GM19395 (cell line): ENCODE measurements at regions not wholly inside any gene's neighbourhood (a gene's known extent, or its start where the extent isn't known, plus 50 kb on each side); places are given as distances from the start of the nearest gene placed in this dataset.
"Not testable (repeated sequence)": the region's sequence is repeated elsewhere in the genome, so short reads cannot be mapped to it uniquely, and the experiment has no call there.

Experiments
- ATAC-seq: cut with Tn5 transposase; IDR thresholded peaks from one replicate; pipeline ENCODE4 v1.9.1; 2021; ENCODE audit warnings: mild to moderate bottlenecking, moderate library complexity; ENCODE audit not compliant: unreplicated experiment

DNA sequence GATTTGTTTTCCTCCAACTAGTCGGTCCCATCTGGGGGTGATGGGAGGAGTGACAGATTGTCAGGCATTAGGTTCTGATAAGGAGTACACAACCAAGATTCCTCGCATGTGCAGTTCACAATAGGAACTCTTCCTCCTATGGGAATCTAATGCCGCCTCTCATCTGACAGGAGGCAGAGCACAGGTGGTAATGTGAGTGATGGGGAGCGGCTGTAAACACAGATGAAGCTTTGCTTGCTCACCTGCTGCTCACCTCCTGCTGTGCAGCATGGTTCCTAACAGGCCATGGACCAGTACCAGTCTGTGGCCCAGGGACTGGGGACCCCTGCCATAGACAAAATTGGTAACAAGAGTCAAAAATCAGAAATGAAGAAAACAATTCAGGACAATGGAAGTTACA lies 173.3 kb upstream of the HMHB1 start:
- ATAC-seq = no peak

- ATAC-seq = no peak
These were observed 174.9 kb upstream of the HMHB1 start for GRCh38 chr5:143636931-143637528.

- no peak for ATAC-seq
These were observed 176.1 kb upstream of the HMHB1 start for GRCh38 chr5:143635888-143636287.

- ATAC-seq = no peak
These were observed 176.7 kb upstream of the HMHB1 start for GRCh38 chr5:143635146-143635752.

- no peak for ATAC-seq
These were observed 177.3 kb upstream of the HMHB1 start for GRCh38 chr5:143634689-143635088.

DNA sequence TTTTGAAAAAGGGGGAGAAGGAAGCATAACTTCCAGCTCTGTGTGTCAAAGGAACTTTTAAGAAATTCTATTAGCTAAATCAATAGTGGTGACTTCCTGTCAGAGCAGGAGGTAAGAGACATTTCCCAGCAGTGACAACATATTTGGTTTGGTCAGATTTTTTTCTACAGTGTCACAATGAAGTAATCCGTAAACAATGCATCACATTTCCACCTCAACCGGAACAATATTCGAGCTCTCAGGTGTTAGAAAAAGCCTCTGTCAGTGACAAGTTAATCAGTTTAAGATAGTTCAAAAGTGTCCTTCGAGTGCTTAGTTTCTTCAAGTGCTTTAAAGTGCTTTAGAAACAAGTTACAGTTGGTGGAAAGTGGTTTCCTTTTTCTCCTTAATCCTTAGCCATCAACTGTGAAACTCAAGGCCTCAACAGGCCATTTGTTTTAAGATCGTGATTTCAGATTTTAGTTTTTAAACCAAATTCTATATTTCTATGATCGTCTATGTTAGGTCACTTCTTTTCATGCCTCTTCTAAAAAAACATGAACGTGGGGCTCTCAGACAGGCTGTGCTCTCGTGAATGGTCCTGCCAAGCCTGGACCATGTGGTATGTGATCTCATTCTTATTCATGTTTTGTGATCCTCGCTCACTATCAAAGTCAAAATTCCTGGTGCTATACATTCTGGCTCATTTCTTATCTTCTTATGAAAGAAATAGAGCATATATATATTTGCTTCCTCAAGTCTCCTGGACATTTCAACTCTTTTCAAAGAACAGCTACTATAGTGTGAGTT lies 181.9 kb upstream of the HMHB1 start:
- ATAC-seq = no peak

DNA sequence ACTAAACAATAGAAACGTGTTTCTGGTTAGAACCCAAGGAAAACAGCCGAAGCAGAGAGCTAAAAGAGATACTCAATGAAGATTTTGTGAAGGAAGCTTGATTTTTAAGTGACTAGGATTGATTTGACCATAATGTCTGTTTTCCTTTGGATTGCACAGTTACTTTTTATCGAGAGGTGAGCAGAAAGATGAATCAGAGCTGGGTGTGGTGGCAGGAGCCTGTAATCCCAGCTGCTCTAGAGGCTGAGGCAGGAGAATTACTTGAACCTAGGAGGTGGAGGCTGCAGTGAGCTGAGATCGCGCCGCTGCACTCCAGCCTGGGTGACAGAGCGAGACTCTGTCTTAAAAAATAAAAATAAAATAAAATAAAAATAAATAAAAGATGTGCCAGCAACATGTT lies 186.9 kb upstream of the HMHB1 start:
- ATAC-seq = not testable (repeated sequence)

DNA sequence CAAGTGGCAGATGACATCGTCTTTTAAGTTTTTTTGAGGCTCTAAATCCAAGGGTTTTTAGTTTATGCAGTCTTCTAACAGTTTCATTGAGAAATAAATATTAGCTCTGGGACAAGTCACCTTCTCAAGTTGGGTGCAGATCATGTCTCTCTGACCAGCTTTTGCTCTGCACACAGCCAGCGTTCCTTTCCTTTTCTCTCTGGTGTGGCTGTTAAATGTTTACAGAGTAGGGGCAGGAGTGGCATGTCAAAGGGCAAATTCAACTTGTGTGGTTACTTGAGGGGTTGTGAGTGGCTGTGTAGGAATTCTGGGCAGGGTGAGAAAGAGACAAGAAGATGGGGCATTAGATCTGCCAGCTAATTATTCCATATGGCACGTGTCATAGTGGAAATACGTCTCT lies 187.5 kb upstream of the HMHB1 start:
- ATAC-seq = no peak

- ATAC-seq = no peak
These were observed 192.9 kb upstream of the HMHB1 start for GRCh38 chr5:143619040-143619439.

- ATAC-seq = no peak
These were observed 193.8 kb upstream of the HMHB1 start for GRCh38 chr5:143618141-143618540.

DNA sequence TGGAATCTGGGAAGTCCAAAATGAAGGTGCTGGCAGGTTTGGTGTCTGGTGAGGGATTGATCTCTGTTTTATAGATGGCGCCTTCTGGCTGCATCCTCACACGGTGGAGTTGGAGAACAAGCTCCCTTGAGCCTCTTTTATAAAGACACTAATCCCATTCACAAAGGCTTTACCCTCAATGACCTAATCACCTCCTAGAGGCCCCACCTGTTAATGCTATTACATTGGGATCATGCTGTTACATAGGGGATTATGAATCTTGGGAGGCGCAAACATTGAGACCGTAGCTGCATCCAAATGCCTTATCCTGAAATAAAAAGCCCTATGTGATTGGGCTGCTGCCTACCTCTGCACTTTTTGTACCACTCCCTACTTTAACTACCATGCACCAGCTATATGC lies 197.1 kb upstream of the HMHB1 start:
- ATAC-seq = no peak

DNA sequence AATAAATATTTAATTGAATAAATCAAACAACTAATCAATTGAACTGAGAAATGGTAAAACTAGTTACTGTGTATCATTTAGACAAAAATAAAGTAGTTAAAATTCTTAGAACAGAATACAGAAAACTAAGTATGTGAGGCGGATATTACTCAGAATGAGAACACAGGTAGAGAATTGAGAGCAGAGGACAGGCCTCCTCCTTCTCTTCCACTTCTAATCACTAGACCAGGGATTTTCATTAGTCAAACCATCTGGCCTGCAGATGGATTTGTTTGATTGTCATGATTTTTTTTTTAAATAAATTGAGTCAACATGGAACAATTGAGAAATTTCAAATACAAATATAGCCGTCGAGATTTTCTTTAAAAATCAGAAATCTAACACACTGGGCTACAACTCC lies 198.6 kb upstream of the HMHB1 start:
- peak; percentile 69 for ATAC-seq

- no peak for ATAC-seq
These were observed 201.0 kb upstream of the HMHB1 start for GRCh38 chr5:143610946-143611345.

DNA sequence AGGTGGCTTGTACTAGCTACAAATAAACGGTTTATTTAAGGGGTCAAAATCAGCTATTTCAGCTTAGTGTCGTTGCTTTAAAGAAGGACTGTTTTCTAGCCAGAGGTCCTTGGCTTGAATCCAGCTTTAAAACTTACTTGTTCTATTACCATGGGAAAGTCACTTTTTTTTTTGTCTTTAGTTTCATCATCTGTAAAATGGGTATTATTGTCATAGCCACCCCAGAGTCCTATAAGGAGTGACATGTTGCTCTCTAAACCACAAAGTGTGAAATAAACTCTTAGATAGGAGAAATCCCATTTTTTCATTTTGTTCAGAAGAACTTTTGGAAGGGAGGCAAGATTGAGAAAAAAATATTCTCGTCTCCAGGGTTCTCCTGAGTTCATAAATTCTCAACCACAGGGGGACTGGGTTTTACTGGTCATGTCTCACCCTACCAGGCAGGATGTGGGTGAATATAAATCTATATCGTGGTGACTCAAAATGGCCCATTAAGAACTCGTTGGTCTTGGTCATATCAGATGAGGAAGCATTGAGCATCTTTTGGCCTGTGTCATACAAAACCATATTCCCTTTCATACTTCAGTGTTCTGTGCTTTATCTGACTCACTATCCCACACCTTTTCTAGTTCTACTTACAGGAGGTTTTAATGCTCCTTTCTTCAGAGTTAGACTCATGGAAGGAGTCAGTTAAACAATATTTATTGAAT lies 202.7 kb upstream of the NR3C1 start:
- ATAC-seq = peak; percentile 94

GRCh38 chr5:143605403-143606005 lies 202.0 kb upstream of the NR3C1 start:
- peak; percentile 68 for ATAC-seq

DNA sequence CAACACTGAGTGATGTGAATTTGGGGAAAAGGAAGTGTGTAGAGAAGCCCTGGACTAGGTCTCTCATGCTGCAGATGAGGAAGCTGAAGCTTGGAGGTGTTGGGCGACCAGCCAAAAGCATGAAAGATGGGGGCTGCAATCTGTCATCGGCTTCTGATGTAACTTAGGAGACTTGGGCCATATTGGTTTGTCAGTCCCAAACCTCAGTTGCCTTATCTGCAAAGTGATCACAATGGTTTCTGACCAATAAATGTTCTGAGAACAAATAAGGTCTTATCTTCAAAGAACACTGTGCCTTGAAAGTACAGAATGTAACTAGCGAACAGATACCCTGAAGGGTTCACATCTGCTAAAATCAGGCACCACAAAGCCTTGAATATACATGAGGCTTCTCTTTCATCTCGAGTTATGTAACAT lies 198.4 kb upstream of the NR3C1 start:
- ATAC-seq = no peak

DNA sequence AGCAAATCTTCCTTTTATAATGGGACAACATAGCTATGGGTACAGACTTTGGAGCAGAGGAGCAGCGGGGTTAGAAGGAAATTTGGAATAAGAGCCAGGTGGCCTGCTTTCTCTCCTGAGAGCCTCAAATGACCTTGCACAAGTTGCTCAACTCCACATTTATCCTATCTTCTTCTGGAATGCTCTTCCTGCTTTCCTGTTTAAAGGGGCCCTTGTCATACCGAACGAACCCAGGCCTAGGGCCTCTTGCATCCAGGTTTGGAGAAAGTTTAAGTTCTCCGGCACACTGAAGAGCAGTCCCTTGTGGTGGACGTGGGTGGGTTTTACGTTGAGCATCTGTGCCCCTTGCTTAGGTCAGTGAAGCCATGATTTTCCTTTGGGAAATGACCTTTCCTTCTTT lies 197.9 kb upstream of the NR3C1 start:
- ATAC-seq = no peak

DNA sequence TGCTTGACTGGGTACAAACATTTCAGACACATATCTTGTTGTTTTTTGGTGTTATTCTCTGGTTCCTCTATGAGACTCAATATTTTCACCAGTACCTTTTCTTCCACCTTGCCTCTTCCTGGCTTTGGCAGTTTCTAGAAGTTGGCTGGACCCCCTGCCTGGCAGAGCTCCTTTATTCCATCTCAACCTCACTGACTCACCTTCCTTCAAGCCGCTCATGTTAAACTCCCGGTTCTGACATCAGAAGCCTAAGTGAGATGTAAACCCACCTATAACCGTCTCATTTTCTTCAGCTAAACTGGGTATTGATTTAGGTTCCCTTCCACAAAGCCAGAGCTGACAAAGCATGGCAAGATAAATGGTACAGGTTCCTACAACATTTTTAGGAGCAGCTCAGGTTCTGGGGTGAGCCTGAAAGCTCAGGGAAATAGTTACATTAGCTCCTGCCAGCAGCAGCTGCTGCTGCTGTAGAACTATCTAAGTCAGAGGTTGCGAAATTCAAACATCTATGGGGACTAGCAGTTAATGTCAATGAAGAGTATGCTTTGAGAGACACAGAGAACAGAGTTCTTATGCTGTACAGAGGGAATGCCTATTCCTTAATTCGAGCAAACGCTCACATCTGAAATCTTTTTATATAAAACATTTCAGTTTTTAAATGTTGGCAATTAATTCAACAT lies 197.1 kb upstream of the NR3C1 start:
- no peak for ATAC-seq

- ATAC-seq = no peak
These were observed 196.0 kb upstream of the NR3C1 start for GRCh38 chr5:143599474-143599873.

DNA sequence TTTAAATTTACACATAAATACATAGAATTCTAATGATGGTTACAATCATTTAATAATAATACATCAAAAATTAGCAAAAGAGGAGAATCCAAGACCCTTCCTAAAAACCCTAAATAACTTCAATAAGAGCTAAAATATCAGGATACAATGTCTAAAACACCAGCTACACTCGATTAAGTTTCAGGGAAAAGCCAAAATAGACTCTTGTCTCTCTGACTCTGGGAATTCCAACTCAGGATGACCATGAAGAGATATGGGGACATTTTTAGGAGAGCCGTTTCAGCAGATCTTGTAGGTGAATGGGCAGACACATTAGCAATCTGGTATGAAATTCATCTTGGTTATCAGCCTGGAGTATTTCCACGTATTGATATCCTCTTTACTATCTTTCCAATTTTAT lies 193.3 kb upstream of the NR3C1 start:
- ATAC-seq = no peak
